Posterior vena cava (tissue), 2 donors: ENCODE measurements at regions not wholly inside any gene's neighbourhood (a gene's known extent, or its start where the extent isn't known, plus 50 kb on each side); places are given as distances from the start of the nearest gene placed in this dataset.

ENCODE experiments used
- DNase-seq: peaks from one replicate; pipeline ENCODE4 v3.0.0-alpha.2; 2020; ENCODE audit warnings: low spot score
- intact Hi-C, 2 donors: fragments of 100-400 bp; cut with DNase I; formaldehyde crosslinking; loops; one replicate each; pipeline versions ENCODE4 v1.14.1 to v1.14.2; 2022 to 2023
- donor health status: DM: yes; HTN: yes; CAD: no.
- donor health status: DM: yes; HTN: yes; CAD: no.

DNA sequence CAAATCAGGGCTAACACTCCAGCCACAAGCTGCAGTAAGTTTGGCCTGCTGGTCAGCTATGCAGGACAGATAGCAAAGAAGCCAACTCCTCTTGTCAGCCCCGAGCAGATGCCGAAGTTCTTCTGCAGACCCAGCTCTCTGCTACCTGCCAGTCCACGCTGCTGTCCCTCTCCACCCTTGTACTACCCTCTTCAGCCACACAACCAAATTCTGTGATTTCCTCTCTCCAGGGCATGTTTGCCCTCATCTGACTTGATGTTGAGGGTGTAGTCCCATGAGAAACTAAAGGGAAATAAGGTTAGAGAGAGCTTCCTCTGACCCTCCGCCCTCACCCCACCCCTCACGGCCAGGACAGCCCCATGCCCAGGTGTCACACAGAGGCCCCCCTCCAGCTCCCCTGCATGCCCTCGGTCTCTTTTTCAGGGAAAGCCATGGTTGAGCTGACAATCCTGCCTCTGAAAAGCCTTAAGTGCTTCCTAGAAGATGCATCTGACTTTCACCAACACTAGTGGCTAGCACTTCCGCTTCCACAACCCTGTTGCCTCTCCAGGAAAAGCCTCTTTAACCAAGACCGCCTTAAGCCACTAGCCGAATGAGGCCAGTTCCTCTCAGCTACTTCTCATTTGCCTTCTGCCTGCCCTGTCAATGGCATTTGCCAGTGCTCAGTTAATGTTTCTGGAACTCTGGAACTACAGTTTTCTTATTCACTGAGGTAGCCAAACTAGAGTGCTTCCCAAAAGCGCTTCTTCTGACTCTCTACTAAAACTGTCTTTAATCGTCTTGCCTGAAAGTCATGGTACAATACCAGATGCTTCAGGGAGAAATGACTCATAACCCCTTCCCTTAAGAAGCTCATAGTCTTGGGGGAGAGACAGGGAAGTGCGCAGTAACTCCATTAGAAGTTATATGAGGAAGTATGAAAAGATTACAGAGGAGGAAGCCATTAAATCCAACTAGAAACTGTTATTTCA is 300.4 kb upstream of the STT3B start:
- intact Hi-C loops = no loop called here
- DNase-seq = no peak

DNA sequence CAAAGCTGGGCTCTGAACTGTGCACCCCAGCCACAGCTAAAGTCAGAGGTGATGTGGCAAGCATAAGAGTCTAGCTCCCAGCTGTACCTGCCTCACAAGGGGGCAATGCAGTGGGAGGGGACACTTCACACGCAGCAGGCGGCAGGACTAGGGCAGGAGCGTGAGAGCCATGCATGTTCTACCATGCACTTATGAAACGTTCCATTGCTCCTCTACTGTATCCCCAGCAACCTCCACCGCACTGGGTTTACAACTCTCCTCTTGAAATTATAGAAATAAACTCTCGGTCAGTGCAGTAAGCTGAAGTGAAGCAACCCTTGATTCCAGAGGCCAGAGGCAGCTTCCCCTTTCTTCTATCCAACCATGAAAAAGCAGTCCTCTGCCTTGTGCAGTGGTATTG is 298.6 kb upstream of the STT3B start:
- no peak for DNase-seq
- intact Hi-C loops = no loop called here

DNA sequence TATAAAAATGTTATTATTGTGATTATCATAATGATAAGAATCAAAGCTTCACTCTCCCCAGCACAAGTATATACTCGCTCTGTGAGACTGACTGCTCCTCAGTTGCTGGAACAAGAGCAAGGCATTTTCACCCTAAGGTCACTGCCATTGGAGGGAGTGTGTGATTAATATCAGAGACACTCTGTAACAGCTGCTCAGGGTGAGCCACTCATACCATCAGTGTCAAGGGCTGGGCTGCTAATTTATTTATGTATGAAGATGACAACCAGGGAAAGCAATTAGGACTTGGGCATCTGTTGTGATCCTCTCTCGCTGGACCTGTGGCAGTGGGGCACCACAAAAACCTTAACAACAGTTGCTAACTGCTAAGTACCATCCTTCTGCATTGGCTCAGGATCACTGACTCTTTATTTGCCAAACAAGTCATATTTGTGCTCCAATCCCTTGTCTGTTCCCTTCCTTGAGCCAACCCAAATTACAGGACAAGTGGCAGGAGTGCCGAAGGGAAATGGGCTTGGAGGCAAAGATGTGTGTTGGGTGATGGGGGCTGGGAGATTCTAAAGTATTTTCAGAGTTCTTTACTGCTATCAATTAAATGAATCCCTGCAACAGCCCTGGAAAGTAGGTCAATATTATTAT is 297.5 kb upstream of the STT3B start:
- no peak for DNase-seq
- intact Hi-C loops = no loop called here

DNA sequence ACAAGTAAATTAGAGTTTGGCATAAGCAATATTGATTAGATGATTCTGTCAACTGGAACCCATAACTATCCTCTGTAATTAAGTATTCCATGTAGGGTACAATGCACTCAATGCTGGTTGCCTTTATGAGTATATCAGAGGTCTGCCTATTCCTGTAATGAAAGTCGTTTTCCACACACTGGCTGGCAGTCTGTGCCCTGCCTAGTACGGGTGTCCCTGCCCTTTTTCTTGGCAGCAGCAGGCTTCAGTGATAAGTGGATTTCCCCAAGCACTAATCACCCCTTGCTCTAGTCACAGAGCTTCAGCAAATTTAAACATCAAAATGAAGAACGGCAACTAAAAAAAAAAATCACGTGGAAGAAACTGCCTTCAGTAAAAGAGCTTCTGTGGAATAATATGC is 294.8 kb upstream of the STT3B start:
- intact Hi-C loops = no loop called here
- DNase-seq = no peak

DNA sequence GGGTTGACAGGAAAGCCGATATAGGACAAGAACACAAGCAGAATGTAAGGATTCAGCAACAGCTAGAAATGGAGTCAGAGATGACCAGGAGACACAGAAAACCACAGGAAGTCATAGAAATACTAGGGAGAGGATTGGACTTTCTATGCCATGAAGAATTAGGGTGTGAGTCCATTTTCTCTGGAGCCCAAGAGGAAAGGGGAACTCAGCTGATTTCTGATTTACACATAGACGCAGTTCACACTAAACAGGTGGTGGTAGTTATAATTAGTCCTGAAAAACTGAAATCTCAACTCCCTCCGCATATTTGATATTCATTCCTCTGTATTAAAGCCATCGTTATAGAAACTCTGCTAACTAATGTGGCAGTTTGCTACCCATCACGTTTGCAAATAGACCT is 292.7 kb upstream of the STT3B start:
- intact Hi-C loops = no loop called here

DNA sequence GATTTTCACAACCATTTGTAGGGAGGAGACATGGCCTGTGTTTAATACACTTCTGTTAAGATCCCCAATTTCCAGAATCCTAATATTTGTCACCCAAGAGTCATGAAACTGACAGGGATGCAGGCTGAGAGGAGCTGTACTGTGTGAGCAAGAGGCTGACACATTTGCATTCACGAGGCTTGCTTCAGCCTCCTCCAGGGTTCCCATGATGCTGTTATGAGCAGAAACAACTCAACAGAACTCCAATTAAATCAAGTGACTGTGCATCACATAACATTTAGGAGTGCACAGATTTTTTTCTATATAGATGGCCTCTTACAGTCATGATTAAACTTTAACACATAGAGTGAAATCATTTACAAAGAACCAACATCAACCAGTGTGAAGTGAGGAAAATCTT is 292.3 kb upstream of the STT3B start:
- intact Hi-C loops = no loop called here
- no peak for DNase-seq

More for the DNA sequence above, 292.7 kb upstream of the STT3B start:
- DNase-seq = no peak

DNA sequence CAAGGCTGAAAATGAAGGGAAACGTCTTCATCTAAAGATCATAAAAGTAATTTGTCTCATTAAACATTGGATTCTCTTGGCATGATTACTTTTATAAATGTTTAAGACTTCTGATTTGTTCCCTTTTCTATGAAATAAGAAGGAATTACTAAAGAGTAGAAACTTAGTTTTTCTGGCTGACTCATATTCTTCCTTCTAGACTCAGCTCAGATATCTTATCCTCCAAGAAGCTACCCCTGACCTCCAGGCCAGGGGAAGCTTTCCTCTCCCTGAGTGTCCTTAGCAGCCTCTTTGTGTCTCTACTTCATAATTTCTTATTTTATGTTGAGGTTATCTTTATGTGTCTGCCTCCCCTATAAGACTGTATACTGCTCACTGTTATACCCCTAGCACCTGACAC is 291.9 kb upstream of the STT3B start:
- intact Hi-C loops = no loop called here
- no peak for DNase-seq

DNA sequence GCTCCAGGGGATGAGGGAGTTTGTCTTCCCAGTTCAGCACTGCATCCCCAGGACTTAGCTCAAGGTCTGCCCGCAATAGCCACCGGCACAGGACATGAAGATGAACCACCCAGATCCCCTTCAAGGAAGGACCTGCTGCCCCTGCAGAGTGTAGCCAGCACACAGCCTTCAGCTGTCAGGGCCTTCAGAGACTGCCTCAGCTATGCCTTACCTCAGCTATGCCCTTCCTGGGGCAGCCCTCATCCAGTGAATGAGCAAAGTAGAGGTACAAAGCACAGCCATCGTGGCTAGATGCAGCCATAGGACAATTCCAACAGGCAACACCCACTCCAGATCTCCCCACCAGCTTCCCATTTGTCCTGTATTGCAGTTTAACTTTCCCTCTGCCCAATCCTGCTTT is 291.2 kb upstream of the STT3B start:
- intact Hi-C loops = no loop called here
- no peak for DNase-seq

DNA sequence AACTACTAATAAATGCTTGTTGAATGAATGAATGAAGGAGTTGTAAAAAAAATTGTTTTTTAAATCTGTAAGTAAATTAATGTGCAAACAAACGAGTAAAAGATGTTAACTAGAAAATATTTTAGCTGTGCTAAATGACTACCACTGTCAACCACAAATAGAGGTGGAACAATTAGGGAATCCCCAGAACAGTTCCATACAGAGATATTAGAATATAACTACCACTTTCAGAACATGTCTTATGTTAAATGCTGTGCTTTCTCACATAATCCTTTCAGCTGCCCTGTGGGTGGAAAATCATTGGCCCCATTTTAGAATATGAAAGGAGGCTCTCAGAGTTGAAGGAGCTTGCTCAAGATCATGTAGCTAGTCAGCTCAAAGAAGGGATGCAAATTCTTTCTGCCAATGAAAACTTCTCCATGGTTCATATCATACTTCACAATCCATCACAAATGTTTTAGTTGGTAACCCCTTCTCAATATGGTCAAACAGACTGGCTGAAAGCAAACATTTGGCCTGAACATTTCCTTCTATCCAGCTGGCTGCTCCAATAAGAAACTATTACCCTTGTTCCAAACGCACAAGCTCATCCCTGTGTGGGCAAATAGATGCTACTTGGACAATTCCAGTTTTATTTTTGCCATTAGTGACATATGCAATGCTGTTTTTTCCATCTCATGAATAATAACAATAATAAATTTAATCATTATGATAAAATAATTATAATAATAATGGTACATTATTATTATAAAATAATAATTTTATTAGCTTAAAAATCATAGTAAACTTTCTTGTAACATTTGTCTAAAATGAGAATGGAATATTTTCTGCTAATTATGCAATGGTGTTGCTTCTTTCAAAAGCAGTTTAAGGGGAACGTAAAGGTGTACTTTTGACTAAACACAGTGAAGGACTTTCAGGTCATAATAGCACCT is 290.4 kb upstream of the STT3B start:
- DNase-seq = no peak
- intact Hi-C loops = no loop called here

DNA sequence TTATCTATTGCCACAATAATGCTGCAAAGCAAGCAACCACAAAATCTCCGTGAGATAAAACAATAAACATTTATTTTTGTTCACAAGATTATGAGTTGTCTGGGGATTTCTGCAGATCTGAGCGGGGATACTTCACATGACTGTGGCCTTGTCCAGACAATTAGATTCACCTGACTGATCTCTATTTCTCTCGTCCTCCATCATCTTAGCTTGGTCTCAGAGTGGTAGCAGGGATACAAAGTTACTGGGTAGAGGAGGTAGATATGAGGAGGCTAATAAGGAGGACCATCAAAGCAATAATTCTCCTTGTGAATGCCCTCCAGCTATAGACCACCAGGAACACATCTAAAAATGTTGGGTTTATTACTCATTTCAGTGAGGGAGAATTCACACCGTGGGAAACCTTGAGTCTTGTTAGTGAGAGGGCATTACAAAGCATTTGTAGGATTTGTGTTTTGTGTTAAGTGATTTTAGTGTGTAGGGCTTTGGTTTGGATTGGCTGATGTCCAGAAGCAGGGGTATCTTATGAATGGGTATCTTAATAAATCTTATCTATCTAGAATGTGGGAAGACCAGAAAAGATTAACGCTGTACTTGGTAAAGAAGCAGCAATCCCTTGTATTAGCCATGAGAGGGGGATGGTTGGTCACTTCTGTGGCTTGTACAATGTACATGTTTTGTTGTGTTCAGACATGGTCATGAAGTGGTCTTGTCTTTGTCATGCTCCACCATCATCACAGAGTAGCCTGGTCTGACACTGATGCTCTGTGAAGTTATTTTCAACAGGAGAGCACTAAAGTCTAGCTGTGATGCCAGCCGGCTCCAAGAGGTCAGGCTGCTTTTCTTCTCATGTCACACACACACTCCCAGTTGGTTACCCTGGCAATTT is 287.6 kb upstream of the STT3B start:
- intact Hi-C loops = no loop called here
- DNase-seq = no peak

DNA sequence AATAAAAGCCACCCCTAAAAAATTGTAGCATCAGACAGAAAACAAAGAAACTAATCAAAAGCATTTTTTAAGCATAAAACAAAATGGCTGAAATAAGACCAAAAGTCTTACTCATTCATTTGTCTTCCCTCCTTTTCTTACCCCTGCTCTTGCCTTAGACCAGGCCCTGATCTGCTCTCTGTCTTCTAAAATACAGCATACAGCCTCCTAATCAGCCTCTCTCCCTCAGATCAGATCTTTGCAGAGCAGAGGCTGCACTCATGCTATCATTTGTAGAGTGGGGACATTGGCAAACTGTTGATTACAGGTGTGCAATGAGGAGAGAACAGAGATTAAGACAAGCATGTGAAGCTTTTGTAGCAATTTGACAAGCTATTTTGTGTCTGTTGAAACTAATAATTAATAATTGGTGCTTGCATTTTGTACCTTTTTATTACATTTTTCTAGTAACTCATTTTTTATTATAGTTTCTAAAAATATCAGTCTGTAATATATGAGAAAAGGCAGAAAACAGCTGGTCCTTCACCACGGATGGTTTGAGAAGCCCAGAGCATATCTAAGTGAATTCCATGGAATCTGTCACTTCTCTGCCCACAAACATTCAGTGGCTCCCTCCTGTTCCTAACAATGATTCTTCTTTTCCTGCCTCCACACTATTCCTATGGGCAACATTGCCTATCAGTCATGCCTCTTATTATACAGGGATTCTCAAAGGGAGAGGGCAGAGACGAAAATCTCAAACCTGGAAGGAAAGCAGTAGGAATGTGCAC is 286.2 kb upstream of the STT3B start:
- intact Hi-C loops = no loop called here
- DNase-seq = no peak

DNA sequence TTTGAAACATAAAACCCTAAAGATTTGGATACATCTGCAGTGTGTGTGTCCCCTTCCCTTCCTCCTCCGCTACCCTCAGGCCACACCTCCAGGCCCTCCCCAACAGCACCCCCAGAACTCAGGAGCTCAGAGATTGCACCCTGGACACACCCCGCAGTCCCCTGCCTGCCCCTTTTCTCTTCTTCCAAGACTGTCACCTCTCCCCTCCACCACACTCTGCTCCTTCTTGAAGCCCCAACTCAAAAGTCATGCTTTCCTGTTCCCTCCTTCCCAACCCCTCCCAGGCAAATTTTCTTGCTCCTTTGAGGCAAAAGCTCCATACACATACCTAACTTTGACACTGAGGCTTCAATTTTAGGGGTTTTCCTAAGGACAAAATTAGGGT is 285.7 kb upstream of the STT3B start:
- intact Hi-C loops = no loop called here
- no peak for DNase-seq

DNA sequence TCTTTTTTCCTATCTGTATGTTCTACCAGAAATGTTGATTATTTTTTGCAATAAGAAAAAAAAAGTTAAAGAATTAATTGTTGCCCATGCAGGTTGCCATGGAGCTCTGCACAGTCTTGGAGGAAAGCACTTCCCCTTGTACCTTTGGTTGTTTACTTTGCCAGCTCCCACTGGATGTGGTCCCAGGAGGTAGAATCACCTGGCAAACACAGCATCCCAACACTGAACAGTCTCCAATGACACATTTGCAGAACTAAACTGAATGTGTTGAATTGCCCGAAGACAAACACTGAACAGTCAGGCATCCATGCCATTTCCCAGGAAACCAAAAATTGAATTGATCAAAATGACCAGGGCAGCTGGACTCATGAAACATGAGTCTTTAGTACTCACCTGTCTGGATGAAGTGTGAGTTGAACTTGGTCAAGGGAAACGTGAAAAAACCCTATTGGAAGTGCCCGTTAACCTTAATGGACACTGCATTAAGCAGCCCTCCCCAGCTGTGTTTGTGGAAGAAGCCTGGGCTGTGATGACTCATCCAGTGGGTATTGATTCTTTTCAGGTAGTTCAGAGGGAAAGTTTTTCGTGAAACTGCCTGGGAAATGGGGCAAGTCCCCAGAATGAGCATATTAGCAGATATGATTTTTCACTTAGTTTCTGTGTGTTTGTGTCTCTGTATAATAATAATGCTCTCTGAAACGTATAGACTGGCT is 284.7 kb upstream of the STT3B start:
- intact Hi-C loops = no loop called here
- no peak for DNase-seq

DNA sequence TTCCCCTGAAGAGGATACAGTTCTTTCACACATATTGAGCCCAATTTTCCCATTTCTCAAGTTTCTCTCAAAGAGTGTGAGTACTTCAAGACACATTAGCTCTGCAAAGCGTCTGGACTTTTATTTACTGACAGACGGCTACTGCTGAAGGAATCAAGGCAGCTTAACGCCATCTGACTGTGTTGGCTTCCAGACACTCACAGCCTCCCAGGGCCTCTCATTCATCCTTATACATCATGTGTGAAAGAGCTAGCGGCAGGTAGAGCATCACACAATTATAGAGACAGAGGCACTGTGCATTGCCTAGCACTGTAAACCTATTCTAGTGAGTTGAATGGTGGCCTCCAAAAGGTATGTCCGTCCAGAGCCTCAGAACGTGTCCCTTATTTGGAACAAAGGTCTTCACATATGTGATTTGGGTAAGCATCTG is 284.1 kb upstream of the STT3B start:
- no peak for DNase-seq
- intact Hi-C loops = no loop called here

DNA sequence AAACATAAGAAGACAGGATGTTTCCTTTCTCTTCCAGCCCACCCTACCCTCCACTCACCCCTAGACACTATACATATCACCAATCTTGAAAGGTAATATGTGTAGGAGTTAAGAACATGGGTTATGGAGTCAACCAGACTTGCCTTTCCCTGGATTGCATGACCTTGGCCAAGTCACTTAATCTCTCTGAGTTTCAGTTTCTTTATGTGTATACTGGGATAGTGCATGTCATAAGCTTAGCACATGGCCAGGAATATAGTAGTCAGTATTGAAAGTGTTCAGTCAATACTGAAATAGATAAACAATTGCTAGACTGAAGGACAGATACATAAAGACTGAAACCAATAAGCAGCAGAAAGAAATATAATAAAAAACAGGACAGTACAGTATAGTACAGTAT is 283.2 kb upstream of the STT3B start:
- no peak for DNase-seq

DNA sequence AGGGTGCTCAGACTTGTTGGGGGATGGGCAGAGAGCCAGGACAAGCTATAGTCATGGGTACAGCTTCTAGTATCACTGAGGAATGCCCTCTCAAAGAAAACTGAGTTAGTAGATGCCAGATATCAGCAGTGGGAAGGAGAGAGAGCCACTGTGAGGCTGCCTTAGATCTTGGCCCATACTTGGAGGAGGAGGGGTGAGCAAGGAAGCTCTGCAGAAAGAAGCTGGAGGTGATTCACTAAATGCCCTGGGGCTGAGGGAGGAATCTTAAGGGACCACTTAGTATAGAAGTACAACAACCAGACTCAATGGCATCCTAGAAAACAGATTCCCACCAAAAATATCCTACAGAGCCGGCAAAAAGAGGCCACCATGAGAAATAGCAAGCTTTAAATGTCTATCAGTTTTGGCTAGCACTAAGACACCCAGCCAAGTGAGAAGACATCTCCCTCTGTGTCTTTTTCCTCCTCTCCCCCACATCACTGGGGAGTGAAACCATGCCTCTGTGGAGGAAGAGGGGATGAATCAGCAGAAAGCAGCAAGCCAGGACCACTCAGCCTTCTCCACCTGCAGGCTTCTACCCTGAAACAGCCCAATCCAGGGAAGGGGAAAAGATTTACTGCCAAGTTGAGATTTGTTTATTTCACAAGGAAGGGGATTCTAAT is 282.5 kb upstream of the STT3B start:
- DNase-seq = no peak
- intact Hi-C loops = no loop called here

More for the DNA sequence above, 283.2 kb upstream of the STT3B start:
- intact Hi-C loops = loop anchor here in 1 of 2 donors (1.0 kb wide), 1 partner anchor 30 kb away; no protein-coding TSS in a partner anchor

DNA sequence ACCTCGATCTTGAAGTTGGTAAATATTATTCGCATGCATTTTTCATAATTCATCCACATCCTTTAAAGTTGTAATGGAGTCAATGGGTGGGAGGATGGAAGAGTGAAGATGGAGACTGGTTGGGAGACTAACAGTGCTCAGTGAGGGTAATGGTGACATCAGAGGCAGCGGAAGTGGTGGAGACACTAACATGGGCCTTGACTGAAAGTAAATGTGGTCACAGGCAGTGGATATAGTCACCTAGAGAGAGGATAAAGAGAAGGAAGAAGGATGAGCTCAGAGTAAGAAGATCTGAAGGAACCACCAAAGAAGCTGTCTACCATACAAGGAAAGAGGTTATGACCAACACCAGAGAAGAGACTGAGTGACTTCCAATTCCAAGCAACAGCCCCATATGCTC is 281.6 kb upstream of the STT3B start:
- intact Hi-C loops = no loop called here

More for the DNA sequence above, 281.6 kb upstream of the STT3B start:
- no peak for DNase-seq
